NT2/D1 (cell line): ENCODE measurements at regions not wholly inside any gene's neighbourhood (a gene's known extent, or its start where the extent isn't known, plus 50 kb on each side); places are given as distances from the start of the nearest gene placed in this dataset.

ENCODE experiments used
- YY1 ChIP-seq: IDR thresholded peaks from 2 replicates; pipeline ENCODE4 v1.6.1; 2011; ENCODE audit not compliant: insufficient read length, insufficient read depth
- ZNF274 ChIP-seq: IDR thresholded peaks from 2 replicates; pipeline ENCODE4 v1.6.1; 2011; ENCODE audit warnings: mild to moderate bottlenecking, low read depth, low read length

GRCh38 chr3:159112724-159113123 lies 310.9 kb downstream of the MFSD1 start:
- no peak for TF ChIP-seq YY1
- TF ChIP-seq ZNF274 = no peak
